Transverse colon (tissue), 4 donors: ENCODE measurements at regions not wholly inside any gene's neighbourhood (a gene's known extent, or its start where the extent isn't known, plus 50 kb on each side); places are given as distances from the start of the nearest gene placed in this dataset.

Experiments
- DNase-seq: peaks from one replicate; pipeline ENCODE4 v3.0.0-alpha.2; 2019
- H3K27ac ChIP-seq, 4 donors: fragments of 200-600 bp; sonication (generic); 2 replicates each; pipeline ENCODE4 v1.5.1; 2016 to 2018; ENCODE audit warnings: inconsistent platforms in 4 of 4
- H3K27me3 ChIP-seq: fragments of 200-600 bp; sonication (generic); 2 replicates; pipeline ENCODE4 v1.5.1; 2017; ENCODE audit warnings: inconsistent platforms
- H3K36me3 ChIP-seq, 4 donors: fragments of 200-600 bp; sonication (generic); 2 replicates each; pipeline ENCODE4 v1.5.1; 2017 to 2019; ENCODE audit warnings: inconsistent platforms in 4 of 4
- H3K4me1 ChIP-seq, 4 donors: fragments of 200-600 bp; sonication (generic); 2 replicates each; pipeline ENCODE4 v1.5.1; 2017 to 2020; ENCODE audit warnings: inconsistent platforms in 4 of 4
- H3K4me3 ChIP-seq, 4 donors: fragments of 200-600 bp; sonication (generic); 1 replicate in 1 of 4; 2 replicates in 3 of 4; pipeline versions ENCODE4 v1.5.1 to v1.6.1; 2017 to 2019; ENCODE audit warnings: inconsistent platforms in 4 of 4
- H3K9me3 ChIP-seq, 2 donors: fragments of 200-600 bp; sonication (generic); 2 replicates each; pipeline ENCODE4 v1.5.1; 2017 to 2019; ENCODE audit warnings: inconsistent platforms in 2 of 2
- CTCF ChIP-seq, 5 experiments: fragments of 200-600 bp in 3 of 5; fragments of 450-650 bp in 2 of 5; sonication (generic) in 3 of 5; IDR thresholded peaks; 1 replicate in 2 of 5; 2 replicates in 3 of 5; pipeline ENCODE4 v1.5.1; 2016 to 2017; ENCODE audit warnings: antibody characterized with exemption in 5 of 5, inconsistent platforms in 3 of 5, mild to moderate bottlenecking in 2 of 5, moderate library complexity in 1 of 5
- EP300 ChIP-seq: sonication (generic); formaldehyde crosslinking; IDR thresholded peaks from one replicate; pipeline ENCODE4 v1.6.1; 2017; ENCODE audit warnings: antibody characterized with exemption, low read depth
- POLR2A ChIP-seq: fragments of 450-650 bp; IDR thresholded peaks from one replicate; pipeline ENCODE4 v1.6.1; 2016; ENCODE audit warnings: antibody characterized with exemption, mild to moderate bottlenecking, moderate library complexity
- POLR2AphosphoS5 ChIP-seq, 3 donors: sonication (generic); formaldehyde crosslinking; IDR thresholded peaks; one replicate each; pipeline ENCODE4 v1.6.1; 2016; ENCODE audit warnings: antibody characterized with exemption in 3 of 3
- WGBS, 2 donors: methylation state at CpG; one replicate each; pipeline ENCODE4 v1.1.5; 2018; ENCODE audit warnings: low coverage in 1 of 2; 5-methylcytosine and 5-hydroxymethylcytosine counted together
- in situ Hi-C, 4 donors: fragments of 200-750 bp; cut with MboI; loops; one replicate each; pipeline versions ENCODE4 v1.15.0 to v1.15.1; 2017; ENCODE audit warnings: low sequenced_read_pairs in 3 of 4, low pct_ligation_motif_present in 1 of 4, low pct_unique_long_range_greater_than_20kb in 1 of 4
- intact Hi-C: fragments of 100-400 bp; cut with DNase I; formaldehyde crosslinking; loops from one replicate; pipeline ENCODE4 v1.15.1; 2023; ENCODE audit warnings: low total_unique reads

DNA sequence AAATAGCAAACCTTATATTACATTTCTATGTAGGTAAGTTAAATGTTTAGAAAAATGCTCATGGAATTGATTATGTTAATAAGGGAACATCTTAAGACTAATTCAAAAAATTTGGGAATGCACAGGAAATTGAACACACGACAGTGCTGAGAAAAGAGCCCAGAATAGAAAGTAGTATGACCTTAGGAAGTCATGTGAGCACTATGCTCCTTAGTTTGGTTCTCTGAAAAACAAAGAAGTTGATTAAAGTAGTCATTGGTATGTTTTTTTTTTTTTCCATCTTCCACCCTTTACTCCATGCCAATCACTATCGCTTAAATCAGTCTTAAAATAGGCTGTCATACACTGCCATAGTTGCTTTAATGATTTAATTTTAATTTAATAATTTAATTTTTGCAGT, 242.9 kb downstream of the ANKRD7 start:
- no peak for DNase-seq
- Histone ChIP-seq H3K27me3 (no peaks in the 10 kb centered on the region), H3K36me3 (no peaks in the 10 kb centered on the region), H3K9me3 (no peaks in the 10 kb centered on the region), H3K4me3 (no peak overlapping the region), H3K4me1 (no peaks in the 10 kb centered on the region), H3K27ac (no peak overlapping the region)
- TF ChIP-seq CTCF (IDR thresholded peaks at IDR 0.05) (no peak), EP300 (no peak), POLR2AphosphoS5 (IDR thresholded peaks at IDR 0.05) (no peak), POLR2A (no peak)
- in situ Hi-C loops (no loop called here), intact Hi-C loops (no loop called here)
- WGBS, 2 donors = 59 to 61% methylated on average over 2 of the region's 2 CpGs

- Histone ChIP-seq H3K9me3 (no peaks in the 10 kb centered on the region), H3K27me3 (no peaks in the 10 kb centered on the region), H3K27ac (no peak overlapping the region), H3K36me3 (no peaks in the 10 kb centered on the region), H3K4me3 (no peak overlapping the region), H3K4me1 (no peaks in the 10 kb centered on the region)
- TF ChIP-seq POLR2AphosphoS5 (IDR thresholded peaks at IDR 0.05) (no peak), POLR2A (no peak), CTCF (IDR thresholded peaks at IDR 0.05) (no peak)
- WGBS, 2 donors = 87 to 100% methylated on average over 3 of the region's 3 CpGs
- in situ Hi-C loops = no loop called here
- no peak for DNase-seq
- intact Hi-C loops = no loop called here
These were observed 248.1 kb downstream of the ANKRD7 start for GRCh38 chr7:118472581-118472980.

- no peak for TF ChIP-seq POLR2AphosphoS5 (IDR thresholded peaks at IDR 0.05)
- TF ChIP-seq CTCF (IDR thresholded peaks at IDR 0.05) = no peak
- no peak for TF ChIP-seq EP300
- TF ChIP-seq POLR2A = no peak
- Histone ChIP-seq H3K36me3 (no peaks in the 10 kb centered on the region), H3K4me1 (no peaks in the 10 kb centered on the region), H3K27me3 (no peaks in the 10 kb centered on the region), H3K4me3 (no peak overlapping the region), H3K27ac (no peak overlapping the region), H3K9me3 (no peaks in the 10 kb centered on the region)
- intact Hi-C loops (no loop called here), in situ Hi-C loops (no loop called here)
- WGBS, 2 donors = 69 to 80% methylated on average over 5 of the region's 5 CpGs
- DNase-seq = no peak
These were observed 248.8 kb downstream of the ANKRD7 start for GRCh38 chr7:118473271-118473670.

GRCh38 chr7:118476036-118476435, 251.5 kb downstream of the ANKRD7 start:
- 54 to 58% methylated on average over 2 of the region's 2 CpGs for WGBS, 2 donors
- Histone ChIP-seq H3K4me1 (no peaks in the 10 kb centered on the region), H3K27ac (no peak overlapping the region), H3K36me3 (no peaks in the 10 kb centered on the region), H3K4me3 (no peak overlapping the region), H3K27me3 (no peaks in the 10 kb centered on the region), H3K9me3 (no peaks in the 10 kb centered on the region)
- DNase-seq = no peak
- in situ Hi-C loops (no loop called here), intact Hi-C loops (no loop called here)
- TF ChIP-seq EP300 (no peak), POLR2A (no peak), POLR2AphosphoS5 (IDR thresholded peaks at IDR 0.05) (no peak)

DNA sequence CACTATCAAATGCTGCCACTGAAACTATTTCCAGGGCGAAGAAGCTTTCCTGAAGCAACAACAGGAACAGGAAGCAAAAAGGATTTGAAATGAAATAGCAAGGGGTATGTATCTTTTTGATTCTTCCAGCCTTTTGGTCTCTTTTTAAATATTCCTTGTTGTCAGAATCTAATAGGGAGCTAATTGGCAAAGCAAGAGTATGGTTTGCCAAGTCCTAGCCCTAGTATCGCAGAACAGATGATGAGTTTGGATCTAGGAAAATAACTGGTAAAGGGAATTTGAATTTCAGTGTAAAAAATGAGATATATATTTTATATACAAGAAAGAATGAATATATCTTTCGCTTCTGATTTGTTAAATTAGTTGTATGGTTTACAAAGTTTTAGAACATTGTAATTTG, 252.5 kb downstream of the ANKRD7 start:
- in situ Hi-C loops = no loop called here
- DNase-seq = no peak
- 70 to 80% methylated on average over 3 of the region's 3 CpGs for WGBS, 2 donors

More for the DNA sequence above, 252.5 kb downstream of the ANKRD7 start:
- Histone ChIP-seq H3K4me3 (no peak overlapping the region), H3K36me3 (no peaks in the 10 kb centered on the region), H3K27ac (no peak overlapping the region), H3K27me3 (no peaks in the 10 kb centered on the region), H3K9me3 (no peaks in the 10 kb centered on the region), H3K4me1 (no peaks in the 10 kb centered on the region)
- intact Hi-C loops = no loop called here
- no peak for TF ChIP-seq CTCF (IDR thresholded peaks at IDR 0.05)
- no peak for TF ChIP-seq POLR2AphosphoS5 (IDR thresholded peaks at IDR 0.05)
- no peak for TF ChIP-seq EP300
- no peak for TF ChIP-seq POLR2A
